GM12874 (cell line): ENCODE measurements at regions not wholly inside any gene's neighbourhood (a gene's known extent, or its start where the extent isn't known, plus 50 kb on each side); places are given as distances from the start of the nearest gene placed in this dataset.

Experiments used
- TF ChIP-seq, protein P1 (sequence below): IDR thresholded peaks from 2 replicates; pipeline ENCODE4 v1.5.1; 2011; ENCODE audit warnings: low read depth, mild to moderate bottlenecking, control low read depth, low read length, moderate library complexity; ENCODE audit not compliant: insufficient read depth

DNA sequence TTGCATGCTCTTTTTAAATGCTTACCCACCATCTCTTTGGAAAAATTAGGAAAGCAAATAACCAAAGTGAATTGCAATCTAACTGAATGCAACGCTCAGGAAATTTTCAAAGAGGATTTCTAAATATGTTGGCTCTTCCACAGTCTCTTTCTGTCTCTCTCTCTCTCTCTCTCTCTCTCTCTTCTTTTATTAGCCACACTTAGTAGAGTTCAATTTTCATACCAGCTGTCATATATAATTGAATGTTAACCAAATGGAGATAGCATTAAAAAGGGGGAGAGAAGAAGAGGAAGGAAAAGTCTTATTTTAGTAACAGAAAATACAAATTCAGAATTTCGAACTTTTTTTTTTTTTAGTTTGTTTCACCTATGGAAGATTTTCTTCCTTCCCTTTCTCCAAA, 235.9 kb upstream of the GBE1 start:
- TF ChIP-seq, protein P1, sequence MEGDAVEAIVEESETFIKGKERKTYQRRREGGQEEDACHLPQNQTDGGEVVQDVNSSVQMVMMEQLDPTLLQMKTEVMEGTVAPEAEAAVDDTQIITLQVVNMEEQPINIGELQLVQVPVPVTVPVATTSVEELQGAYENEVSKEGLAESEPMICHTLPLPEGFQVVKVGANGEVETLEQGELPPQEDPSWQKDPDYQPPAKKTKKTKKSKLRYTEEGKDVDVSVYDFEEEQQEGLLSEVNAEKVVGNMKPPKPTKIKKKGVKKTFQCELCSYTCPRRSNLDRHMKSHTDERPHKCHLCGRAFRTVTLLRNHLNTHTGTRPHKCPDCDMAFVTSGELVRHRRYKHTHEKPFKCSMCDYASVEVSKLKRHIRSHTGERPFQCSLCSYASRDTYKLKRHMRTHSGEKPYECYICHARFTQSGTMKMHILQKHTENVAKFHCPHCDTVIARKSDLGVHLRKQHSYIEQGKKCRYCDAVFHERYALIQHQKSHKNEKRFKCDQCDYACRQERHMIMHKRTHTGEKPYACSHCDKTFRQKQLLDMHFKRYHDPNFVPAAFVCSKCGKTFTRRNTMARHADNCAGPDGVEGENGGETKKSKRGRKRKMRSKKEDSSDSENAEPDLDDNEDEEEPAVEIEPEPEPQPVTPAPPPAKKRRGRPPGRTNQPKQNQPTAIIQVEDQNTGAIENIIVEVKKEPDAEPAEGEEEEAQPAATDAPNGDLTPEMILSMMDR, result no peak

DNA sequence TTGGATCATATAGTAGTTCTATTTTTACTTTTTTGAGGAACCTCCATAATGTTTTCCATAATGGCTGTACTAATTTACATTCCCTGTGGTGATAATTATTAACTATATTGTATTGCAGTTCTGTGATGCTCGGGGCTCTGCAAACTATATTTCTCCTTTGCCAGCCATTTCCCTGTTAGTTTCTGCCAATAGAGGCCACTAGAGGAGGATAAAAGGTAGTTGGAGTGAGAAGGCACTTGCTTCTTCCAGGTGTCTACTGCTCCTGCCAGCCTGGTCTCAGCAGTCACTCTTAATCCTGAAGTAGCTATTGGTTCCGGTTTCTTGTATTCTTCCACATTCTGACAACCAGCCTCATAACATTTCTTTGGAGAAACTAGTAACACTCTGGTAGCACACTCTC, 233.9 kb upstream of the GBE1 start:
- TF ChIP-seq, protein P1, result no peak

DNA sequence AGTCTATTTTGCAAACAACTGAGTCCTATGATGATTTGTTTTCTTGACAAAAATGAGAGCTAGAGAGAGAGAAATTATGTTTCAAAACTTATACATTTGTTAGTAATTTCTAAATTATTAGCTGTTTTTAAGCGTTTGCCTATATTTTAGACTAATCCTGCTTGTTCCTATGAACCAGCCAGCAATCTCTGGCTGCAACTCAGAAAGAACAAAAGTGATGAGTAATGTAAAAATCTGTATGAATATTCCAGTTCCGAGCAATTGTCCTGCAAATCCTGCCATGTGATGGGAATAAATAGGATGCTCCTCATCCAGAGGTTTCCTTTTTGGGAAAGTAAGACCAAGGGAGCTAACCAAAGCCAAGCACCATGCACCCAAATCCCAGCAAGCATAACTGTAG, 228.3 kb upstream of the GBE1 start:
- TF ChIP-seq, protein P1, result no peak

DNA sequence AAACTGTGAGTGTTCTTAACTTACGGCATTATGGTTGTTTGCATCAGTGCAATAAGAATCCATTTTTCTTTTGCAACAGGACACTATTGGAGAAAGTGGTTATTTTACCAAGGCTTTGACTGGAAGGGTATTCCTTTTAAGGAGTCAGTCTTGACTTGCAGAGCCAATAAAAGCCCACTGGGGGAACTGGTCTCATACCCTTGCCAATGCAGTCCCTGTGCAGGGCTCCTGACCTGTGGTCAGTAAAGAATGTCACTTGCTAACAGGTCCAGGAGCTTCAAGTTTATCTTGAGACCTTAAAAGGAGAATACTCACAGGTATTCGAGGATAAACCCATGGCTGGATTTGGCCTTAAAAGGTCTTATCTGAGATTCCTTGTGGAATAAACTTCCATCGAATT, 227.8 kb upstream of the GBE1 start:
- TF ChIP-seq, protein P1, result no peak

DNA sequence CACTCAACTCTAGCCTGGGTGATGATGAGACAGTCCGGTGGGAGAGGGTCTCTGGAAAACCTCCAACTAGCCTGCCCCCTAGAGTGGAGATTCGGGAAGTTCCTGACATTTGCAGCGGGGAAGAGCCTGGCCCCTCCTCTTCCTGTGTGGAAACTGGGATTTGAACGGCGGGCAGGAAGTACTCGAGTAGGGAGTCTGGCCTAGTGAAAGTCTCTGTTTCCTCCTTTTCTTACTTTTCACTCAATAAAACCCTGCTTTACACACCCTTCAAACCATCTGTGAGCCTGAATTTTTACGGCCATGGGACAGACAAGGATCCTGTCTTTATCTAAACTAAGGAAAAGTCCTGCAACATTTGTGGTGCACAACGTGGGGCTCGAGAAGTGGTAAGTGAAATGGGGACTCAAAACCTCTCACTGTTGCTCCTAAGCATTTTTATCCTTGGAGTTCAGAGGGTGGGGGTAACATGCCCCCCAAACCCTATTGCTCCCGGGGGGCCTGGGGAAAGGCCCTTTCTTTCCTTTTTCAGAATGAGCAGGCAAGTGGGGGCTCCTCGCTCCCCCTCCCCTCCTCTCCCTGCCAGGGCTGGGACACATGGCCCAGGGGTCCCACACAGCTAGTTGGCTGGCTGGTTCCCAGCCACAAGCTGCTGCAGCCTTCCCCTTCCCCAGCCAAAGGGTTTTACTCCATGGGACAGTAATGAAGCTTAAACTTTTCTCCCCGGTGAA, 224.7 kb upstream of the GBE1 start:
- TF ChIP-seq, protein P1, result no peak

DNA sequence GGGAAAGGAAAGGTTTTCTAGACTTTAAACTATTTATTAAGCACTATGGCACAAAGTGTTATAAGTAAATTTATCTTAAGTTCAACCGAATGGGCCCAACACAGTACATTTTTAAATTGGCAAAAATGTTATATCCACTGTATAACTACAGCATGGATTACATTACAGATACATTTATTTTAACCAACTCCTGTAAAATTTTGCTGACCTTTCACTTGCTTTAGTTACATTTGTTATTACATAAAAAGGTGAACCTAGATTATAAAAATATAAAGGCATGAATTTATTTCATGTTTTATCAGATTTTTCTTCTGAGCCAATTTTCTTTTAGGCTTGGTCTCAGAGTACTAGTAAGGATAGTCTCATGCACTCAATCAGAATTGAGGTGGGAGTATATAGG, 221.9 kb upstream of the GBE1 start:
- TF ChIP-seq, protein P1, result no peak

DNA sequence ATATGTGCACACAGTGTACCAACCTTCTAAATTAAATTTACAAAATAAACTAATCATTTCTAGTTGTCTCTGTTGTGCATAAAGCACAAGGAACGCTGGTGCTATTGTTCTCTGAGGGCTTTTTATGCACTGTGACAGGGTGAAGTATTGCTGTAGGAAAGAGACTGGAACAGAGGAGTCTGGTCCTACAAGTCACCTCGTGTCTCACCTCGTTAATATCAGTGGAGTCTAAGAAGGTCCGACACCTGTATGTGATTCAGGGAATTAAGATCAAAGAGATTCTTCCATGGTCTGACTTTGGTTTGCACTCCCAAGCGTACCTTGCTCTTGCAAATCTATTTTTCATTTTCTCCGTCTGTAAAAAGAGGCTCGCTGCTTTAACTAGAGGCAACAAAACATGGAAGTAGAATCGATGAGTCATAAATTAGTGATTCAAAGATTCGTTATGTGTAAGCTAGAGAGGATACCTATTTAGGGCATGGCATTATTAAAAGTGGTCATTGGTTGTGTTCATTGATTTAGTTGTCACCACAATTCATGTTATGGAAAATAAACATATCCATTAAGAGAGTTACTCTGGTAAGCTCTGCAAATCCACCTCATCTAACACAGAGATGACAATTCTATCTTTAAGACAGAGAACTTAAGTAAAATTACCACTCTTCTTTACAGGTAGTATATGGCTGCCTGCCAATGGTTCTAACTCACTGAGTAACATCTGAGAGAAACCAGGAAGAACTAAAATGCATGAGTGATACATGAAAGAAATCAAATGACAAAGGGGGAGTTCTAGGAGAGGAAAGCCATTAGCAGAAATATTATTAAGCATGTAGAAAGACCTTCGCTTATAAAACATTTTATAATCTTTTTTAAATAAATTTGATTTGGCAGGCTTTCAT, 219.4 kb upstream of the GBE1 start:
- TF ChIP-seq, protein P1, result no peak
